GM12874 (cell line): ENCODE measurements at regions not wholly inside any gene's neighbourhood (a gene's known extent, or its start where the extent isn't known, plus 50 kb on each side); places are given as distances from the start of the nearest gene placed in this dataset.

Experiments
- CTCF ChIP-seq: IDR thresholded peaks from 2 replicates; pipeline ENCODE4 v1.5.1; 2011; ENCODE audit warnings: low read depth, mild to moderate bottlenecking, control low read depth, low read length, moderate library complexity; ENCODE audit not compliant: insufficient read depth

GRCh38 chr16:50857881-50858280, 116.0 kb downstream of the CYLD start:
- no peak for TF ChIP-seq CTCF

DNA sequence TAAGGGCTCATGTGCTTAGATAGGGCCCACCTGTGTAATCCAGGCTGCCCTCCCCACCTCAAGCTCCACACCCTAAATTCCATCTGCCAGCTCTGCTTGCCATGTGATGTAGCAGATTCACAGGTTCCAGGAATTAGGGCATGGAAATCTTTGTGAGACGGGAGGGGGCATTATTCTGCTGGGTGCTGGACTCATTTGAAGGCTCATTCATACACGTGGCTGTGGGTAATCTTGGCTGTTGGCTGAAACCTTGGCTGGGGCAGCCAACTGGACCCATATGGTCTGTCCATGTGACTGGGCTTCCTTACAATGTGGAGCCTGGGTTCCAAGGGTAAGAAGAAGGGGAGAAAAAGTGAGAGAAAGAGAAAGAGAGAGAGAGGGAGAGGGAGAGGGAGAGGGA, 115.1 kb downstream of the CYLD start:
- TF ChIP-seq CTCF = no peak

DNA sequence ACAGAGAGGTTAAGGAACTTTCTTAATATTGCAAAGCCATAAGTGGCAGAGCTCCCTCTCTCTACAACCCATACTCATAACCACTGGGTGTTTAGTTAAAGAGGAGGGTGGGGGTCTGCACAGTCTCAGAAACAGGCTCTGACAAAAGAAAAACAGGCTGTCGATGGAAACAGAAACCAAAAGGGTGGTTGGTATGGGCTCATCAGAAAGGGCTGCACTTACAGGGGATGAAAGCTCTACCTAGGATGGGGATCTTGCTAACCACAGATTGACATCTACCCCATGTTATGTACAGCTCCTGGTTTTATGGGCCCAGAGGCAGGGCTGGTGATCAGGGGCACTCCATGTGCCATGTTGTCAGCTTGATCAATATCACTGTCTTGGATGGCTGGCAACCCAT, 111.4 kb downstream of the CYLD start:
- TF ChIP-seq CTCF = no peak
